IPS DF 19.7 (cell line): ENCODE measurements at regions not wholly inside any gene's neighbourhood (a gene's known extent, or its start where the extent isn't known, plus 50 kb on each side); places are given as distances from the start of the nearest gene placed in this dataset.
"Not testable (repeated sequence)": the region's sequence is repeated elsewhere in the genome, so short reads cannot be mapped to it uniquely, and the experiment has no call there.

ENCODE experiments used
- DNase-seq: peaks from one replicate; pipeline ENCODE4 v3.0.0-alpha.2; 2013; ENCODE audit warnings: low read depth, low spot score

DNA sequence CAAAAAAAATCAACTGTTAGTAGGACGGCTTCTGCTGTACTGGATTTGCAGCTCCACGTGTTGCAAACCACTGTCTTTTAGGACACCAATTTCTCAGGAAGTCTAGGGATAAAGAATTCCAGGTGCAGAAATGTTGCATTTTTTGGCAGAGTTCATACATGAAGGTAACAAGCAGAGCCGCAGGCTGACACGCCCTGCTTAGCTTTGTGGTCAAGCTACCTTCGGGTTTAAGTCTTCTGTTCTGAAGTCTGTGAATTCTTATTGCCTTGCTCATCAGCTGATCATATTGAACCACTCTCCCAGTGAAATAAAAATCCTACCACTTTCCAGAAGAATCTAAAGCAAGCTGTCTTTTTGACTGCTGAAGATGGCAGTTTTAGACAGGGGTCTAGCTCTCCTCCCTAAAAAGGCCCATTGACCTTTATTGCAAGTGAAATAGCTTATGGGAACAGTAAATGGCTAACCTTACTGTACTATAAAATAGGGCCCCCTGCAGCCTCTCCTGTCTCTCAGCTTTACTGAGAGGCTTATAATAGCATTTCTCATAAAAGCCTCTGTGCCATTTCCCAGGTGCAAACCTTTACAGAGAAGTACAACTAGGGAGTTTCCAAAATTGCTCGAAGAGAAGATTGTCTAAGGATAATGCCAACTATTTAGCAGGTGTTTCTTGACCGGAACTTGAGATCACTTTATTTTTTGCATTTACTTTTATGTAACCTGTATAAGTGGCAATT lies 262.2 kb upstream of the IL12A start:
- DNase-seq, result no peak

DNA sequence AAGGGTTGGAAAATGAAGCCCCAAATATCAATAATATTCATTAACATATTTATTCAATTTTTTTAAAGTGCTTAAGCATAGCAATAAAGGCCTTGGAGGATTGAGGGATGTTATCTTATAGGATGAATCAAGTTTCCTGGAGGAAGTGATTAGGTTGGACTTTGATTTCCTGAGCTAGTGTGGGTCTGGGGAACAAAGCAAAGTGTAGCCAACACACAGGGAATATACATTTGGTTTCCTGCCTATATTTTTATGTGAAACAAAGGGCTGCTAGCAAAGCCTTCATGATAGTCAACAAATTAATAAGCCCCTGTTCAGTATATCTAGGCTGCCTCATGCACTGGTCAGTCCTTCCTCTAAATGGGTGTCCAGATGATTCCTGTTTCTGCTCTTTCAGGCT lies 261.1 kb upstream of the IL12A start:
- no peak for DNase-seq

DNA sequence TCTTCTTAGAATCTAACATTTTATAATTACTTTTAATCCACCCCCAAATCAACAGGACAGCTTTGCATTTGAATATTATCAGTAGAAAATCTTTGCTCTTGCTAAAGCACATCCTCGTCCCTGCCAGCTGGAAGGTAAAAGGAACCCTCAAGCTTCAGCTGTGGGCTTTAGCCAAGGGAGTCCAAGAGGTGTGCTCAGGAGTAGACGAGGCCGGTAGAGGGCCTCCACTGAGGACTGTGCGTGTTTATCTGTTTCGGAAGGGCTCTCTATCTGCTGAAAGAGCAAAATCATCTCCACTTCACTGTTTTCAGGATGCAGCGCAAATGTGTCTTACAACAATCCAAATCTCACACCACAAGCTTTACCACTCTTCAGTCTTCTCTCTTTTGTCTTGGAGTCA lies 257.4 kb upstream of the IL12A start:
- DNase-seq, result no peak

DNA sequence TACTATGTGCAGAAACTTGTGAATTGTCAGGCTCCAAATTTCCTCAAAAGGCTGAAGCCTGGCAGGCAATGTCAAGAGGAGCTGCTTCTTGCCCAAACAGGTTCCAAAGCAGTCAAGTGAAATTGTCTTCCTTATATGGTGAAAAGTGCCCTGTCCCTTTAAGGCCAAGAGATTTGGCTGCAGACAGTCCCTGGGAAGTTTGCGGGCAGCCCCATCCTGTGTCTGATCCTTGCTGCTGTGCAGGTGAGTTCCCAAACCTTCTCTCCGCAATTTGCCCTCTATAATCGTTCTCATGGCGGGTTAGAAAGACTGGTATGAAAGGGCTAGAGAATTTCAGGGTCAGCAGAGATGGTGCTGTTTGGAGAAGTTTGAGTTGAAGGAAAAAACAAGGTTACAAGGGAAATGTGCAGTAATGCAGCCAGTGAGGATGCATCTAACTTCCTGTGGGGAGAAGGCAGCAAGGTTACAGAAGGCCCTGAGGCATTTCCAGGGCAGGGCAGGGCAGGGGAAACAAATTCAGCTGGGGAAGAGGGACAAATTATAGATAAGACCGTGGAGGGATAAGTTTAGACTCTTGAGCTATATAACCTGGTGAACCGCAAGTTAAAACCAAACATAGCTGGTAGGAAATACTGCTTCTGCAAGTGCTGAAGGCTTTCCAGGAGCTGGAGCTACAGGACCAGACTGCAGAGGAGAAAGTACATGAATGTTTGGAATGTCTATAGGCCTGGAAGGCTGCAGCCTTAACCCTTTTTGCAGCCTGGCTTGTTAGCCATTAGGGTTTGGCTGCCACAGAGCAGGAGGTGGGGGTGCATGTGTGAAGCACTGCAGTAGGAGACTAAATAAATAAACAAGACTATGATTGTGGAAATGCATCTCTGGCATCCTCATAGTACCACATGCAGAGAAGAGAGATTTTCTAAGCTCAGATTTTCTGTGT lies 256.2 kb upstream of the IL12A start:
- peak; percentile 71 for DNase-seq

DNA sequence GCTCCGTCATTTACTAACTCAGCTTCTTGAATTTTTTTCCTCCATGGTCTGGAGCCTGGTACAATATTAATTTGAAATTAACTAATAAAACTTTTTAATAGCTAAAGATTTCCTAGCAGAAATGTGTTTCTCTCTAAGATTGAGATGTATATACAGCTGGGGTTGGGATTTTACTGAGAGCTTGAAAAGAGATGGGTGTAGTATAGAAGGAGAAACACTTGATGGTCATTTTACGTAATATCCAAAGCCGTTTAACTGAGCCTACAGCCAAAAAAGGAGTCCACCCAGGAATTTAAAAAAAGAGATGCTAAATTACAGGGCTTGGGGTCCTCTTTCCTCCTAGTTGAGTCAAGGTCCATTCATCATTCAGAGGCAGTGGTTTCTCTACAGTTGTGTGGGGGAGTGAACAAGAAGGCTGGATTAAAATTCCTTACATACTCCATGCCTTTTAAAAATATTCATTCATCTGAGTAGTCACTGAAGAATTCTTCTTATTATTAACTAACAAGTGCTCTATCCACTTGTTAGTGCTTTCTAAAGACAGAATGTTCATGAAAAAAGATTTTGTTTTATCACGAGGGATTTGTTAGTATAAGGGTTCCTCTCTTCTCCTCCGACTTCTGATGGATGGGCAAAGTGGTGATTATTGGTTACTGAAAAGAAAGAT lies 255.3 kb upstream of the IL12A start:
- DNase-seq, result no peak

DNA sequence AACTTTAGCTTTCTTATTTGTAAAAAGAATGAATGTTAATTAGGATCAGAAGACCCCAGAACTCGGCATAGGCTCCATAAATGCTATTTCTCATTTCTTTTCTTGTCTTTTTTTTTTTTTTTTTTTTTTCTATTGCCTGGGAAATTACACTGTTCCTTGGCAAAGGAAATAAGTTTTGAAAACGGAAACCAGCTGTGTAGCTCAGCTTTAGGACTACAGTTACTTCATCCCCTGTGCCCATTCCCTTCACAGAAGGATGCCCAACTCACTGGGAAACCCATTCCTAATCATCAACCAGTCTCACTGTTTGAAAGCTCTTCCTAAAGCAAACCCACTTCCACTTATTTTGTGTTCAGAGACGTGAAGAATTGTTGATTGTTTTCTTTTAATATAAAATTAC lies 254.0 kb upstream of the IL12A start:
- DNase-seq, result no peak

DNA sequence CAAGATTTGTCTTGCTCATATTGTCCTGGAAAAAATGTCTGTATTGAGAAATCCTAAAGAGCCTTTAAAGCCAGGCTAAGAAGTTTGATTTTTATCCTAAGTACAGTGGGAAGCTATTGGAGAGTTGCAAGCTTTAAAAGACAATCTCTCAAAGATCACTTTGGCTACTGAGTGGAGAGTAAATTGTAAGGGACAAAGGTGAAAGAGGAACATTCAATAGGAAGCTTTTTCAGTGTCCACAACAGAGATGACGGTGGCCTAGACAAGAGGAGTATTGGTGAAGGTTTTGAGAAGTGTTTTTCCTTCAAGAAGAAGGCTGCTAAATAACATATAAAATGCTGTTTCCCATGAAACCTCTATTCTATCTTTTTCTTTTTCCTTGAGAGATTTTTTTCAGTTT lies 249.5 kb upstream of the IL12A start:
- no peak for DNase-seq

DNA sequence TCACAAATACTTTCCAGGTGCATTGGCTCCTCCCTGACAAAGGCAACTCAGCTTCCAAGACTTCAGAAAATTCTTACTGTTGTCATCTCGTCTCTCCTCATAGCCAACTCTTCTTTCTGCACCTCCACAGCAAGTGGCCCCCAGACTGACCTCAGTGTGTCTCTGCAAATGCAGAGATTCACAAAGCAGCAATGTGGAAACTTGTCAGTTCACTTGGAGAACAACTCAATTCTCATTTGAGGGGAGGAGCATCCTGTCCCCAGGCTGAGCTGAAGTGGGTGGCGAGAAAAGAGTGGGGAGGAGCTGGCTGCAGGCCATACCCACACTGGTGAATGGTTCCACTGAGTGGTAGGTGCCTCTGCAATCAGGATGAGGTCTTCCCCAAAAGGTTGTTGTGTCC lies 248.7 kb upstream of the IL12A start:
- DNase-seq, result no peak

DNA sequence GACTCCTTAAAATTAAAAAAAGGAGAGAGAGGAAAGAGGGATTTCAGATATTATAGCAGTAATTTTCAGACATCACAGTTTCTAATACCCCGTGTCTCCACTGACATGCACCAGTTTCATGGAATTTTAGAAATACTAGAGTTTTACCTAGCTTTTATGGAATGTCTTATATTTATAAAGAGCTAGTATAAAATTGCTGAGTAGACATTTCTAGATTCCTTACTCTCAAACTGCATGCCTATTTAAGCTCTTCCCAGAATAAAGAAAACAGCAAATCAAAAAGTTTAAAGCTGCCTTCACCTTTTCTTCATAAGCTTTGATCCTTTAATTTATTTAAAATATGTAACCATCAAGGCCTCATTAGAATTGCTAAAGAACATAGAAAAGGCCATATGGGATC lies 247.4 kb upstream of the IL12A start:
- no peak for DNase-seq

DNA sequence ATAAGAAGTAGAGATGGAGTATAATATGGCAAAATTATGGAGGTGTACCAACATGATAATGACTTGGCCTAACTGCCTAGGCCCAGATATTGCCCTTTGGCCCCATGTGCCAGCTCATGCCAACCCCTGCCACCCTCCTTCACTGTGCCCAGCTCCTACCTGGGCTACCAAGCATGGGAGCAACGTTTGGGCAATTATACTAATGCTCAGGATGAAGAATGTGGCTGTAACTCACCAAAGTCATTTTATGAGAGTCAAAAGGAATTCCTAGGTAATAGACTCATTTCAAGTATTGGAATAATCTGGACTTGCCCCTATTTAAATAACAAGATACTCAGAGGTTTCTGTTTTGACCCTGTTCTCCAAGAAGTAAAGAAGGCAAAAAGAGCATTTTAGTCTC lies 240.2 kb upstream of the IL12A start:
- DNase-seq, result no peak

DNA sequence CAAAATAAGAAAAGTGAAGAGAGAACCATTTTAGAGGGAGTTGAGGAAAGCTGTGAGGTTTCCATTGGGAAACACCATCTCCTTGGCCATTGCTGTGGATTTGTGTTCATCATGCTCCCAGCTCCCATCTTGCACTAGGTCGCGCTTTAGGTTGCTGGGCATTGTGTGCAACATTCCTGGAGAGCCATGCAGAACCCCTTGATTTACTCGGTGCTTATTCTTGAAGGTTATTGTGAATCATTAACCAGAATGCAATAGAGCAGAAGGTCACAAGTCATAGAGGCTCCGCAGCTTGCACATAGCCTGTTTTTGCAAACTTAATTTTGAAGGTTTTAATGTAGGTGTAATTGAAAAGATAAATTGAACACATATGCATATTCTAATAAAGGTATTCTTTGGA lies 239.2 kb upstream of the IL12A start:
- no peak for DNase-seq

DNA sequence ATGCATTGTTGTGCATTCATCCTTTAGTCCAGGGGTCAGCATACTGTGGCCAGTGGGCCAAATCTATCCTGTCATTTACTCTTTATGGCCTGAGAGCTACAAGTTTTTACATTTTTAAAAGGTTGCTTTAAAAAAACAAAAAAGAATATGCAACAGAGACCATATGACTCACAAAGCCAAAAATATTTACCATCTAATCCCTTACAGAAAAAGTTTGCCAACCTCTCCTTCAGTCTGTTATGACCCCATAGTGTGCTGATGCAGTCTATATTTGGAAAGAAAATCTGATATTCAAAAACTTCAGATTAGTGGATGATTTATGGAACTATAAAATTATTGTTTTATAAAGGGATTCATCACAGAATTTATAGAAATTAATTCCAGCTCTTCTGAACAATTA lies 237.5 kb upstream of the IL12A start:
- DNase-seq, result no peak

DNA sequence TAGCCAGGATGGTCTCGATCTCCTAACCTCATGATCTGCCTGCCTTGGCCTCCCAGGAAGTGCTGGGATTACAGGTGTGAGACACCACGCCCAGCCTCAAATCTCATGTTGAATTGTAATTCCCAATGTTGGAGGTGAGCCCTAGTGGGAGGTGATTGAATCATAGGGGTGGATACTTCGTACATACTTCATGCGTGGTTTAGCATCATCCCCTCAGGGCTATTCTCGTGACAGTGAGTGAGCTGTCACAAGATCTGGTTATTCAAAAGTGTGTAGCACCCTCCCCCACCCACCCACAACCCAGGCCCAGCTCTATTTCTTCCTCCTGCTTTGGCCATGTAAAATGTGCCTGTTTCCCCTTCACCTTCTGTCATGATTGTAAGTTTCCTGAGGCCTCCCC lies 236.9 kb upstream of the IL12A start:
- no peak for DNase-seq

DNA sequence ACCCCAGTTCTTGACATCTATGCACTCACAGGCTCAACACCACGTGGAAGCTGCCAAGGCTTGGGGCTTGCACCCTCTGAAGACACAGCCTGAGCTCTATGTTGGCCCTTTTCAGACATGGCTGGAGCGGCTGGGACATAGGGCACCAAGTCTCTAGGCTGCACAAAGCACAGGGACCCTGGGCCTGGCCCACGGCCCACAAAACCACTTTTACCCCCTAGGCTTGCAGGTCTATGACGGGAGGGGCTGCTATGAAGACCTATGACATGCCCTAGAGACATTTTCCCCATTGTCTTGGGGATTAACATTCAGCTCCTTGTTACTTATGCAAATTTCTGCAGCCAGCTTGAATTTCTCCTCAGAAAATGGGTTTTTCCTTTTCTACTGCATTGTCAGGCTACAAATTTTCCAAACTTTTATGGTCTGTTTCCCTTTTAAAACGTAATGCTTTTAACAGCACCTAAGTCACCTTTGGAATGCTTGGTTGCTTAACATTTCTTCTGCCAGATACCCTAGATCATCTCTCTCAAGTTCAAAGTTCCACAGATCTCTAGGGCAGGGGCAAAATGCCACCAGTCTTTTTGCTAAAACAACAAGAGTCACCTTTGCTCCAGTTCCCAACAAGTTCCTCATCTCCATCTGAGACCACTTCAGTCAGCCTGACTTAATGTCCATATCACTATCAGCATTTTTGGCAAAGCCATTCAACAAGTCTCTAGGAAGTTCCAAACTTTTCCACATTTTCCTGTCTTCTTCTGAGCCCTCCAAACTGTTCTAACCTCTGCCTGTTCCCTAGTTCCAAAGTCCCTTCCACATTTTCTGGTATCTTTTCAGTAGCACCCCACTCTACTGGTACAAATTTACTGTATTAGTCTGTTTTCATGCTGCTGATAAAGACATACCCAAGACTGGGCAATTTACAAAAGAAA lies 232.1 kb upstream of the IL12A start:
- DNase-seq, result not testable (repeated sequence)

DNA sequence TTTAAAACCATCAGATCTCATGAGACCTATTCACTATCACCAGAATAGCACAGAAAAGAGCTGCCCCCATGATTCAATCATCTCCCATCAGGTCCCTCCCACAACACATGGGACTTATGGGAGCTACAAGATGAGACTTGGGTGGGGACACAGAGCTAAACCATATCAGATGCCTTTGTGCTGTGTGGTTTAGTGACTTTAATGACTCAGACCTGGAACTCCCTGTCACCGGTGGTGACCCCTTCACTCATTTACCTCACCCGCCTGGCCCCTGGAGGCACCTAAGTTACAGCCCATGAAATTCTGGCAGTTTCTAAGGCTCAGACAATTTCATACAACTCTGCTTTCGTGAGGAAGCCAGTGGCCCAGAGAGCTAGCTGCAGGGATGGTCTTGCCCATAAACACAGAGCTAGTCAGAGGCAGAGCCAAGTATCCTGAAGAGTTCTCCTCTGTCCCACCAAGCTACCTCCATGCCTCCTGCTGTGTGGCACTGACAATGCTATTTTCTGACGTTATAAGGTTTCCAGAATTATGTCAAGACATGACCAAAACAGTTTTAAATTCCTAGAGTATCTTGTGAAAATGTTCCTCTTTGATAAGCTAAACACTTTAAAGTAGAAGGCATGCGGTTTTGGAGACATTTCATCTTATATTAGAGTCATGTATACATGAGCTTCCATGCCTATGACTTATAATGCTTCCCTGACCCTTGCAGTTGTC lies 231.1 kb upstream of the IL12A start:
- no peak for DNase-seq

DNA sequence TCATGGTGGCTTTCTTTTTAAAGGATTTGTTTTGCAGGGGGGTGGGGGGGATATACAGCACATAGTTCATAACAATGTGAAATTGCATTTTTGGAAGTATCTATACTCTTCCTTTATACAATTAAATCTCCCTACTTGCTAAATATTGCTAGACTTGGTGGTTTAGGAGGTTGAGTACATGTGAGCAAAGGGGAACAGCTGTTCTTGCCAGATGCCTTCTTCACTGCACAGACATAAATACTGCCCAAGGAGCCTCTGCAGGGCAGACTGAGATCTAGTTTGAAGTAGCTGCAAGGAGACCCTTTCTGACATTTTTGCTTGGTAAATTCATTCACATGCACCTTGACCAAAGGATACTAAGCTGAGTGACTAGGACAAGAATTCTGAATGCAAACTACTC lies 228.6 kb upstream of the IL12A start:
- DNase-seq, result no peak

DNA sequence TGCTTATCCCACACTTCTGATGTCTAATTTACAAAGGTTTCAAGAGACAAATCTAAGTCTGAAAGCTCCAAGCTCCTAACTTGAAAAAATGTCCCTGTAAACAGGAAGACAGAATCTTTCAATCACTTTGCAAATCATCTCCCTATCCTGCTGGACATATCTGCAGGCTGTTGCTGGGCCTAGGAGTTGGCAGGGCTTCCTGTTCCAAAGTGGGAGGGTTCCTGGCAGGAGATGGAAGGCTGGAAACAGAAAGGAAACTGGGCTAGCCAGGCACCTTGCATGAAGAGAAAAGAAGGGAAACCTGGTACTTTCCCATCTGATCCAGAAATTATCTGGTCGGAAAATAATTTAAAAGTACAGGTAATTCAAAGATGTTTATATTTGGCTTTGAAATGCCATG lies 227.3 kb upstream of the IL12A start:
- DNase-seq, result no peak

DNA sequence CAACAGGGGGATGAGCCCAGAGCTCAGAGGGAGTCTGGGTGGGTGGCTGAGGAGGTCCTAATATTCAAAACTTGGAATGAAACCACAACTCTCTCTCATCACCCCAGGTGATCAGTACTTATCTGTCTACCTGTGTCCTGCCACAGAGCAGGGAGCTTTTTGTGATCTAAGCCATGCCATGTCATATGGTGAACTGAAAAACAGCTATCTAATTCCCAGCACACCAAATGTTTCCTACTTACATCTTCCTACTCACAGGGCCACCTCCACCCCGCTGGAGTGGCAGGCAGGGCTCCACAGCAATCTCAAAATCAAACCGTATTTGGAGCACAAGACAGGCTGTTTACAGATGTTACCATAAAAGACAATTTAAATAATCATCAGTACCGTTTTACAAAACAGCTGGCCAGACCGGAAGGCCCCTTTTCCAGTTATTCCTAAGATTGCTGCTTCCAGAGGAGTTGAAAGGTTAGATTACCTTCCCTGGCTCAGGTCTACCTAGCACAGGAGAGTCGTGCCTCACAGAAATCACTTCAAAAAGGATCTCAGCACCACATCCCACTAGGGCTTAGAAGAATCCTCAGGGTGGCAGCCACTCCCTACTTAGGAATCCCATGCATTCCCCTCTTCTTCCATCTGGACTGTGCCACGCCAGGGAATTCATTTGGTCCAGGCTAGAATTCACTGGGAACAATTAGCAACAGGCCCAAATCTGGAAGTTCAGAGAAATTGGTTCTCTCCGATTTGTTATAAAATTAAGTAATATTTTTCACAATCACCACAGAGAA lies 226.6 kb upstream of the IL12A start:
- no peak for DNase-seq

DNA sequence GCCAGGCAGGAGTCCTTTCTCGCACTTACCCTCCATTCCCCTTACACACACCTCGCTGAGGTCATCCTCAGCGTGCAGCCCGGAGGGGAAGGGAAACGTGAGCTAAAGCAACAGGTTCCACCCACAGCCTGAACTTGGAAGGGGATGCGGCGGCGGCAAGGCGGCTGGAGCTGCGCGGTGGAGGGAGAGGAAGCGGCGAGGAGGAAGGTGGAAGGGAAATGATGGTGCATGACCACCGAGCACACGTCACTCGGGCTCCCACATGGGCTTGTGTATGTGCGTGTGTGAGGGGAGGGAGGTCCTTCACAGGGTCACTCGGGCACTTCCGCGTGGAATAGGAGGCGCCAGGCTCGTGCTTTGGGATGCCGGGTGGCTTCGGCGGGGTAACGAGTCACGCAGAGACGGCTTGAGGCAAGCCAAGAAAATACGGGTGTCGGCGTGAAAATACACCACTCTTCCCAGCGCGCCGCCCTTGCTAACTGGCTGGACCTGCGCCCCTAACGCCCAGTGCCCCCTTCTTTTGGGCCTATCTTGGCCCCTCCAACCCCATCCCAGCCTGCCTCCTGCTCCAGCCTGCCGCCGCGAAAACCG lies 225.5 kb upstream of the IL12A start:
- DNase-seq, result no peak
